Tibial nerve (tissue), 4 donors: ENCODE measurements at regions not wholly inside any gene's neighbourhood (a gene's known extent, or its start where the extent isn't known, plus 50 kb on each side); places are given as distances from the start of the nearest gene placed in this dataset.

ENCODE experiments used
- DNase-seq, 2 donors: peaks; one replicate each; pipeline ENCODE4 v3.0.0-alpha.2; 2019; ENCODE audit warnings: low spot score in 2 of 2
- H3K27ac ChIP-seq, 4 donors: fragments of 200-600 bp; sonication (generic) in 3 of 4; one replicate each; pipeline ENCODE4 v1.5.1; 2017 to 2019; ENCODE audit warnings: mild to moderate bottlenecking in 1 of 4
- H3K27me3 ChIP-seq, 2 donors: fragments of 200-600 bp; sonication (generic) in 1 of 2; one replicate each; pipeline versions ENCODE4 v1.5.1 to v1.6.0; 2017 to 2019
- H3K36me3 ChIP-seq, 3 donors: fragments of 200-600 bp; sonication (generic); one replicate each; pipeline ENCODE4 v1.5.1; 2018 to 2019
- H3K4me1 ChIP-seq, 4 donors: fragments of 200-600 bp; sonication (generic) in 3 of 4; one replicate each; pipeline ENCODE4 v1.5.1; 2017 to 2019
- H3K4me3 ChIP-seq, 4 donors: fragments of 200-600 bp; sonication (generic) in 3 of 4; one replicate each; pipeline ENCODE4 v1.5.1; 2017 to 2019; ENCODE audit warnings: mild to moderate bottlenecking in 1 of 4, moderate library complexity in 1 of 4
- H3K9me3 ChIP-seq, 4 donors: fragments of 200-600 bp; sonication (generic) in 3 of 4; one replicate each; pipeline ENCODE4 v1.5.1; 2017 to 2019
- CTCF ChIP-seq, 5 experiments: fragments of 200-600 bp in 3 of 5; fragments of 450-650 bp in 2 of 5; sonication (generic) in 3 of 5; IDR thresholded peaks; one replicate each; pipeline ENCODE4 v1.5.1; 2016 to 2019; ENCODE audit warnings: antibody characterized with exemption in 5 of 5, mild to moderate bottlenecking in 3 of 5, moderate library complexity in 2 of 5
- EP300 ChIP-seq, 2 donors: sonication (generic); formaldehyde crosslinking; IDR thresholded peaks; one replicate each; pipeline ENCODE4 v1.6.1; 2017; ENCODE audit warnings: antibody characterized with exemption in 2 of 2, mild to moderate bottlenecking in 1 of 2
- POLR2A ChIP-seq, 2 donors: fragments of 450-650 bp; IDR thresholded peaks; one replicate each; pipeline ENCODE4 v1.6.1; 2017; ENCODE audit warnings: antibody characterized with exemption in 2 of 2, mild to moderate bottlenecking in 2 of 2, moderate library complexity in 2 of 2
- WGBS, 2 donors: methylation state at CpG; one replicate each; pipeline ENCODE4 v1.1.5; 2018; 5-methylcytosine and 5-hydroxymethylcytosine counted together

GRCh38 chr10:4247379-4247778, 462.4 kb upstream of the KLF6 start:
- H3K27me3 ChIP-seq, result no peaks in the 10 kb centered on the region
- H3K4me1 ChIP-seq, result peaks cover 0 to 21% (median 6%) of the 10 kb centered on the region in 4 donors
- DNase-seq, result no peak
- TF ChIP-seq CTCF (IDR thresholded peaks at IDR 0.05) (no peak), POLR2A (IDR thresholded peaks at IDR 0.05) (no peak), EP300 (IDR thresholded peaks at IDR 0.05) (no peak)
- WGBS, 2 donors, result 90 to 93% methylated on average over 5 of the region's 5 CpGs
- H3K9me3 ChIP-seq, result no peaks in the 10 kb centered on the region
- H3K4me3 ChIP-seq, result no peak overlapping the region
- peak overlapping the region in 2 of 4 donors; percentile 70 to 73 for H3K27ac ChIP-seq
- no peaks in the 10 kb centered on the region for H3K36me3 ChIP-seq

- TF ChIP-seq POLR2A (IDR thresholded peaks at IDR 0.05), result no peak
- TF ChIP-seq EP300 (IDR thresholded peaks at IDR 0.05), result peak in 1 of 2 donors; percentile 36
- H3K36me3 ChIP-seq, result no peaks in the 10 kb centered on the region
- H3K9me3 ChIP-seq, result no peaks in the 10 kb centered on the region
- no peak for DNase-seq
- H3K27me3 ChIP-seq, result no peaks in the 10 kb centered on the region
- peak overlapping the region in 3 of 4 donors; percentile 19 to 73 (median 70) for H3K27ac ChIP-seq
- H3K4me1 ChIP-seq, result peaks cover 0 to 25% (median 10%) of the 10 kb centered on the region in 4 donors
- no peak overlapping the region for H3K4me3 ChIP-seq
- 25 to 32% methylated on average over 4 of the region's 4 CpGs for WGBS, 2 donors
Observed at GRCh38 chr10:4246881-4247358, 461.9 kb upstream of the KLF6 start.

GRCh38 chr10:4243651-4244050, 458.6 kb upstream of the KLF6 start:
- Histone ChIP-seq H3K4me3 (peak overlapping the region in 1 of 4 donors; percentile 23), H3K36me3 (no peaks in the 10 kb centered on the region), H3K4me1 (peaks cover 0 to 41% (median 17%) of the 10 kb centered on the region in 4 donors), H3K9me3 (no peaks in the 10 kb centered on the region), H3K27ac (peak overlapping the region in 3 of 4 donors; percentile 24 to 86 (median 84)), H3K27me3 (no peaks in the 10 kb centered on the region)
- WGBS, 2 donors, result 46 to 52% methylated on average over 1 of the region's 1 CpG
- peak in 1 of 2 donors; percentile 43 for DNase-seq
- TF ChIP-seq EP300 (IDR thresholded peaks at IDR 0.05) (peak in 1 of 2 donors; percentile 53), CTCF (IDR thresholded peaks at IDR 0.05) (no peak), POLR2A (IDR thresholded peaks at IDR 0.05) (no peak)

GRCh38 chr10:4243169-4243568, 458.2 kb upstream of the KLF6 start:
- no peak for DNase-seq
- H3K9me3 ChIP-seq, result no peaks in the 10 kb centered on the region
- H3K4me1 ChIP-seq, result peaks cover 0 to 41% (median 17%) of the 10 kb centered on the region in 4 donors
- peak overlapping the region in 3 of 4 donors; percentile 24 to 86 (median 84) for H3K27ac ChIP-seq
- TF ChIP-seq CTCF (IDR thresholded peaks at IDR 0.05), result no peak
- TF ChIP-seq EP300 (IDR thresholded peaks at IDR 0.05), result no peak
- TF ChIP-seq POLR2A (IDR thresholded peaks at IDR 0.05), result no peak
- H3K4me3 ChIP-seq, result peak overlapping the region in 1 of 4 donors; percentile 23
- WGBS, 2 donors, result 69 to 76% methylated on average over 6 of the region's 6 CpGs
- no peaks in the 10 kb centered on the region for H3K27me3 ChIP-seq
- H3K36me3 ChIP-seq, result no peaks in the 10 kb centered on the region

- Histone ChIP-seq H3K36me3 (no peaks in the 10 kb centered on the region), H3K4me3 (peak overlapping the region in 1 of 4 donors; percentile 23), H3K27me3 (no peaks in the 10 kb centered on the region), H3K9me3 (no peaks in the 10 kb centered on the region), H3K4me1 (peaks cover 0 to 41% (median 17%) of the 10 kb centered on the region in 4 donors), H3K27ac (peak overlapping the region; percentile 8 to 86 (median 74))
- 20 to 24% methylated on average over 2 of the region's 2 CpGs for WGBS, 2 donors
- TF ChIP-seq CTCF (IDR thresholded peaks at IDR 0.05) (no peak), POLR2A (IDR thresholded peaks at IDR 0.05) (no peak), EP300 (IDR thresholded peaks at IDR 0.05) (no peak)
- DNase-seq, result peak in 1 of 2 donors; percentile 40
Observed at GRCh38 chr10:4242561-4243035, 457.6 kb upstream of the KLF6 start.
